ENCODE measurements at regions not wholly inside any gene's neighbourhood (a gene's known extent, or its start where the extent isn't known, plus 50 kb on each side); places are given as distances from the start of the nearest gene placed in this dataset.

DNA sequence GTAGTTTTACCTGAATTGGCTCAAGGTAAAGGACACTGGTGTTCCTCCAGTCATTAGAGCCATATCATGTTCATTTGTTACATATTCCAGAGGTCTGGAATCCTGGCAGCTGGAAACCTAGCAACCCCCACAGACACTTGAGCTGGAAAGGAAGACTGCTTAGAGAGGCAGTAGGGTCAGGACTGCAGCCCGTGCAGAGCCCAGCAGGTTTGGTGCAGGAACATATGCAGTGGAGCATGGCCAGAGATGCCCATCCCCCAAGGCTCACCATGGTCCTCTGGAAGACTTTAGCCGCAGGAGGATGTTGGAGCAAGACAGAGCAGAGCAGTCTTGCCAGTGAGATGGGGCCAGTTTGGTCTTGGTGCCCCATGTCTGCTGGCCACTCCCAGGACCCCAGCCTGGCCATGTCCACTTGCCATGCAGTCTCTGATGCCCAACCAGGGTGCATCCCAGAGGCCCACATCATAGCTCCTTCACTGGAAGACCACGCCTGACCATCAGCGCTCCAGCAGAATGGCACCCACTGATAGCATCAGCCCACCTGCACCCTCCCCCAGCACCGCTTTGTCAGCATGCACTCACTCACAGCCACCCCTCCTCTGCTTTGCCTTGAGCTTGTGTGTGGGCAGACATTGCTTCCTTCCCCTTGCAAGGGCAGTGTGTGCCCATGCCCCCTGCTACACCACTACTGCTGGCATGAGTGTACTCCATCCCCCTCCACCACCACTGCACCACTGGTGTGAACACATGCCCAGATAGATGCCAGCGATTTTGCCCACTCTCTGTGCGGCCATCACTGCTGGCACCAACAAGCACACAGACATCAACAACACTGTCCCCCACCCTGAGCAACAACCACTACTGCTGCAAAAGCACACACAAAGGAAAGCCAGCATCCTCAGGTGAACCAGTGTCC, 190.3 kb upstream of the SPOCK3 start:
- Mint-ChIP-seq H3K27ac (ENCODE audit: unreplicated experiment) (no peak overlapping the region), H3K36me3 (ENCODE audit: low read depth, unreplicated experiment) (no peaks in the 10 kb centered on the region)

DNA sequence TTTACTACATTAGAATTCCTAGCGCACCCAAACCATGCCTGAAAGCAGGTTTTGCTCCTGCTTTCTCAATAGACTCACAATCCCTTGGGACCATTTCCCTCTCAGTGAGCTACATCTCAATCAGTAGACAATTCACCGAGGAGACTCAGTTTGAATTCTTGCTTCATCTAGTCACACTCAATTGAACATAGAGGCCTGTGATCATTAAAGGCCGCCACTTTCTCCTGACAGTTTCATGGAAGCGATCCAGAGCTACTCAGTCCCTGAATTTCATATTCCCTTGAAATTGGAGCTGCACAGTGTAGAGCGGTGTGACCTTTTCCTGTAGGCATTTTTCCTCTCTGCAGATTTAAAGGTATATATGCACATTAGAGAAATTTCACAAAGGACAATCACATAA, 193.9 kb upstream of the SPOCK3 start:
- no peak for TF ChIP-seq EZH2 (IDR thresholded peaks at IDR 0.05; ENCODE audit: insufficient read depth, low read length)
- TF ChIP-seq, protein P1, sequence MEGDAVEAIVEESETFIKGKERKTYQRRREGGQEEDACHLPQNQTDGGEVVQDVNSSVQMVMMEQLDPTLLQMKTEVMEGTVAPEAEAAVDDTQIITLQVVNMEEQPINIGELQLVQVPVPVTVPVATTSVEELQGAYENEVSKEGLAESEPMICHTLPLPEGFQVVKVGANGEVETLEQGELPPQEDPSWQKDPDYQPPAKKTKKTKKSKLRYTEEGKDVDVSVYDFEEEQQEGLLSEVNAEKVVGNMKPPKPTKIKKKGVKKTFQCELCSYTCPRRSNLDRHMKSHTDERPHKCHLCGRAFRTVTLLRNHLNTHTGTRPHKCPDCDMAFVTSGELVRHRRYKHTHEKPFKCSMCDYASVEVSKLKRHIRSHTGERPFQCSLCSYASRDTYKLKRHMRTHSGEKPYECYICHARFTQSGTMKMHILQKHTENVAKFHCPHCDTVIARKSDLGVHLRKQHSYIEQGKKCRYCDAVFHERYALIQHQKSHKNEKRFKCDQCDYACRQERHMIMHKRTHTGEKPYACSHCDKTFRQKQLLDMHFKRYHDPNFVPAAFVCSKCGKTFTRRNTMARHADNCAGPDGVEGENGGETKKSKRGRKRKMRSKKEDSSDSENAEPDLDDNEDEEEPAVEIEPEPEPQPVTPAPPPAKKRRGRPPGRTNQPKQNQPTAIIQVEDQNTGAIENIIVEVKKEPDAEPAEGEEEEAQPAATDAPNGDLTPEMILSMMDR (IDR thresholded peaks at IDR 0.05; ENCODE audit: insufficient read depth, low read depth, low read length), result no peak
- Mint-ChIP-seq H3K4me3 (ENCODE audit: unreplicated experiment) (no peak overlapping the region), H3K27me3 (ENCODE audit: low read depth, unreplicated experiment) (peaks cover 16% of the 10 kb centered on the region), H3K9me3 (ENCODE audit: unreplicated experiment) (no peaks in the 10 kb centered on the region), H3K36me3 (ENCODE audit: low read depth, unreplicated experiment) (no peaks in the 10 kb centered on the region), H3K4me1 (ENCODE audit: low read depth, unreplicated experiment) (no peaks in the 10 kb centered on the region), H3K27ac (ENCODE audit: unreplicated experiment) (no peak overlapping the region)
- Histone ChIP-seq H3K79me2 (ENCODE audit: insufficient read depth, low read length) (no peaks in the 10 kb centered on the region), H3K9ac (ENCODE audit: low read length) (no peak overlapping the region), H3K9me3 (ENCODE audit: insufficient read depth, low read depth, low read length) (no peaks in the 10 kb centered on the region), H3K4me2 (ENCODE audit: low read length) (no peak overlapping the region), H3K27ac (ENCODE audit: low read depth, low read length) (no peak overlapping the region), H3K27me3 (ENCODE audit: insufficient read depth, low read length) (no peaks in the 10 kb centered on the region), H2AFZ (ENCODE audit: low read depth, low read length) (no peak overlapping the region), H3K4me1 (ENCODE audit: insufficient read depth, low read length) (no peaks in the 10 kb centered on the region), H4K20me1 (ENCODE audit: insufficient read depth, low read length) (no peaks in the 10 kb centered on the region), H3K4me3 (ENCODE audit: insufficient read depth, low read depth, low read length) (no peak overlapping the region), H3K36me3 (ENCODE audit: insufficient read depth, low read length) (no peaks in the 10 kb centered on the region)
- no peak for FAIRE-seq
- peak; percentile 2 for DNase-seq (ENCODE audit: low read depth)

More for the DNA sequence above, 190.3 kb upstream of the SPOCK3 start:
- no peak overlapping the region for H3K4me3 ChIP-seq (ENCODE audit: insufficient read depth, low read depth, low read length)
- no peaks in the 10 kb centered on the region for H3K36me3 ChIP-seq (ENCODE audit: insufficient read depth, low read length)
- Mint-ChIP-seq H3K4me3 (ENCODE audit: unreplicated experiment) (no peak overlapping the region), H3K9me3 (ENCODE audit: unreplicated experiment) (no peaks in the 10 kb centered on the region), H3K27me3 (ENCODE audit: low read depth, unreplicated experiment) (peaks cover 16% of the 10 kb centered on the region), H3K4me1 (ENCODE audit: low read depth, unreplicated experiment) (no peaks in the 10 kb centered on the region)
- no peak overlapping the region for H3K9ac ChIP-seq (ENCODE audit: low read length)
- DNase-seq (ENCODE audit: low read depth) (no peak), FAIRE-seq (no peak)
- H3K9me3 ChIP-seq (ENCODE audit: insufficient read depth, low read depth, low read length), result no peaks in the 10 kb centered on the region
- no peaks in the 10 kb centered on the region for H4K20me1 ChIP-seq (ENCODE audit: insufficient read depth, low read length)
- H3K79me2 ChIP-seq (ENCODE audit: insufficient read depth, low read length), result no peaks in the 10 kb centered on the region
- H3K27me3 ChIP-seq (ENCODE audit: insufficient read depth, low read length), result no peaks in the 10 kb centered on the region
- no peaks in the 10 kb centered on the region for H3K4me1 ChIP-seq (ENCODE audit: insufficient read depth, low read length)
- TF ChIP-seq EZH2 (IDR thresholded peaks at IDR 0.05; ENCODE audit: insufficient read depth, low read length), result no peak
- TF ChIP-seq, protein P1 (IDR thresholded peaks at IDR 0.05; ENCODE audit: insufficient read depth, low read depth, low read length), result no peak
- no peak overlapping the region for H2AFZ ChIP-seq (ENCODE audit: low read depth, low read length)
- no peak overlapping the region for H3K4me2 ChIP-seq (ENCODE audit: low read length)
- no peak overlapping the region for H3K27ac ChIP-seq (ENCODE audit: low read depth, low read length)

DNA sequence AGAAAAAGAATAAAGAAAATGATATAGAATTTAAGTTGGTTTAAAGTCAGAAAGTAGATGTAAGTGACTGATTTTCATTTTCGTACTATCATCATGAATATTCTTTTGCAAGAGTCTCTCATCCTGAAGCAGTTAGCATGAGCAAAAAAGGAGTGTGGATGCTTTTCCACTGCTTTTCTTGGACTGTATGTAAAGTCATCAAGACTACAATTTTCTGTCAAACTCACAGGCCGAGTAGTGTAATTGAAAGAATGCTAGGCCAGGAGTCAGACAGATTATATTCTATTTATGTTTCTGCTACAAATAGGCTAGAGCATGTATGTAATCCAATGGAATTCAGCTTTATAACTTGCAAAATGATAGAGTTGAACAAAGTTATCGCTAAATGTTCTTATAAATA, 197.1 kb upstream of the SPOCK3 start:
- no peak overlapping the region for H3K4me3 Mint-ChIP-seq (ENCODE audit: unreplicated experiment)

More for the DNA sequence above, 197.1 kb upstream of the SPOCK3 start:
- H3K4me1 ChIP-seq (ENCODE audit: insufficient read depth, low read length), result no peaks in the 10 kb centered on the region
- H3K4me2 ChIP-seq (ENCODE audit: low read length), result no peak overlapping the region
- H3K27ac Mint-ChIP-seq (ENCODE audit: unreplicated experiment), result no peak overlapping the region
- H3K27me3 Mint-ChIP-seq (ENCODE audit: low read depth, unreplicated experiment), result no peaks in the 10 kb centered on the region
- no peaks in the 10 kb centered on the region for H3K79me2 ChIP-seq (ENCODE audit: insufficient read depth, low read length)
- H3K9me3 Mint-ChIP-seq (ENCODE audit: unreplicated experiment), result no peaks in the 10 kb centered on the region
- H4K20me1 ChIP-seq (ENCODE audit: insufficient read depth, low read length), result no peaks in the 10 kb centered on the region
- H3K36me3 ChIP-seq (ENCODE audit: insufficient read depth, low read length), result no peaks in the 10 kb centered on the region
- DNase-seq (ENCODE audit: low read depth), result no peak
- no peaks in the 10 kb centered on the region for H3K36me3 Mint-ChIP-seq (ENCODE audit: low read depth, unreplicated experiment)
- no peak overlapping the region for H3K27ac ChIP-seq (ENCODE audit: low read depth, low read length)
- H2AFZ ChIP-seq (ENCODE audit: low read depth, low read length), result no peak overlapping the region
- no peak overlapping the region for H3K9ac ChIP-seq (ENCODE audit: low read length)
- H3K9me3 ChIP-seq (ENCODE audit: insufficient read depth, low read depth, low read length), result no peaks in the 10 kb centered on the region
- H3K27me3 ChIP-seq (ENCODE audit: insufficient read depth, low read length), result no peaks in the 10 kb centered on the region
- TF ChIP-seq EZH2 (IDR thresholded peaks at IDR 0.05; ENCODE audit: insufficient read depth, low read length), result no peak
- TF ChIP-seq, protein P1 (IDR thresholded peaks at IDR 0.05; ENCODE audit: insufficient read depth, low read depth, low read length), result no peak
- no peaks in the 10 kb centered on the region for H3K4me1 Mint-ChIP-seq (ENCODE audit: low read depth, unreplicated experiment)
- H3K4me3 ChIP-seq (ENCODE audit: insufficient read depth, low read depth, low read length), result no peak overlapping the region
- no peak for FAIRE-seq

Data from astrocyte (in vitro differentiated cells and primary cell).